ENCODE measurements at regions not wholly inside any gene's neighbourhood (a gene's known extent, or its start where the extent isn't known, plus 50 kb on each side); places are given as distances from the start of the nearest gene placed in this dataset.

DNA sequence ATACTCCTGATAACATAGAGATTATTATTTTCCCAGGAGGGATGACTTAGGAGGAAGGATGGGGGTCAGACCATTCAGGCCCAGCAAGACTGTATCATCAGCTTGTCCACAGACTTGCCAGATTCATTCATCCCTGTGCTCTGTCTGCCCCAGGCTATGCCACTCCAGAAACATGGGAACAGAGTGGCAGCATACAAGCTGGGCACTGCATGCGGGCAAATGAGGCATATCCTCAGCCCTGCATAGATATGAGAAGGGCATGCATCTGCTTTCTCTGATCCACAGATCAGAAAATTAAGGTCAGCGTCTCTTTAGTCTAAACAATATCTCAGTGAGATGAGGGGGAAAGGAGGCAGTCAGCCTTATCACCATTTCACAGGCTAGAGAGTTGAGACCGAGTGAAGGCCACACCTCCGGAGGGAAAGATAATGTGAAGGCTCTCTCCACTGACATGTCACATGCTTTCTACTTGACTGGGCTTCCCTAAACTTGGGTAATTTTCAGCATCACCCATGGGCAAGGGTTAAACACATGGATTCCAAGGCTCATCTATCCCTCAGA, 140.5 kb downstream of the TFAP2B start:
- Mint-ChIP-seq H3K27me3 (no peaks in the 10 kb centered on the region), H3K4me3 (no peak overlapping the region), H3K9me3 (peaks cover 0 to 3% (median 0%) of the 10 kb centered on the region in 3 donors), H3K36me3 (no peaks in the 10 kb centered on the region), H3K4me1 (no peaks in the 10 kb centered on the region), H3K27ac (no peak overlapping the region)
- Histone ChIP-seq H3K9me3 (no peaks in the 10 kb centered on the region), H3K27ac (ENCODE audit: low read length) (no peak overlapping the region), H3K27me3 (replicated peaks in 1 of 2; ENCODE audit: control insufficient read depth in 2 of 2, extremely low read depth in 1 of 2, insufficient read depth in 2 of 2, low read length in 1 of 2) (no peaks in the 10 kb centered on the region), H3K4me1 (ENCODE audit: control insufficient read depth in 1 of 2, extremely low read depth in 1 of 2, insufficient read depth in 2 of 2, low read length in 2 of 2) (no peaks in the 10 kb centered on the region), H3K36me3 (ENCODE audit: control insufficient read depth in 2 of 2, extremely low read depth in 1 of 2, insufficient read depth in 1 of 2, low read length in 1 of 2) (no peaks in the 10 kb centered on the region), H3K4me3 (ENCODE audit: control insufficient read depth in 1 of 2, extremely low read depth in 1 of 2, low read length in 1 of 2) (no peak overlapping the region)
- no peak for ATAC-seq (replicated peaks in 1 of 4)
- ChIA-PET CTCF (no interaction called here), POLR2A (no interaction called here)
- DNase-seq: no peak
- WGBS (ENCODE audit: insufficient coverage): 86% methylated on average over 1 of the region's 4 CpGs

- no peaks in the 10 kb centered on the region for H3K27me3 Mint-ChIP-seq
- POLR2A ChIA-PET: no interaction called here
- H3K36me3 Mint-ChIP-seq: no peaks in the 10 kb centered on the region
- H3K4me1 ChIP-seq (ENCODE audit: control insufficient read depth in 1 of 2, extremely low read depth in 1 of 2, insufficient read depth in 2 of 2, low read length in 2 of 2): no peaks in the 10 kb centered on the region
- H3K27ac Mint-ChIP-seq: no peak overlapping the region
- peaks cover 0 to 4% (median 3%) of the 10 kb centered on the region in 3 donors for H3K9me3 Mint-ChIP-seq
- no peaks in the 10 kb centered on the region for H3K36me3 ChIP-seq (ENCODE audit: control insufficient read depth in 2 of 2, extremely low read depth in 1 of 2, insufficient read depth in 1 of 2, low read length in 1 of 2)
- no peak for DNase-seq
- H3K4me3 Mint-ChIP-seq: no peak overlapping the region
- no peaks in the 10 kb centered on the region for H3K4me1 Mint-ChIP-seq
- CTCF ChIA-PET: no interaction called here
- no peaks in the 10 kb centered on the region for H3K9me3 ChIP-seq
- no peak for ATAC-seq (replicated peaks in 1 of 4)
- no peaks in the 10 kb centered on the region for H3K27me3 ChIP-seq (replicated peaks in 1 of 2; ENCODE audit: control insufficient read depth in 2 of 2, extremely low read depth in 1 of 2, insufficient read depth in 2 of 2, low read length in 1 of 2)
- no peak overlapping the region for H3K27ac ChIP-seq (ENCODE audit: low read length)
- no peak overlapping the region for H3K4me3 ChIP-seq (ENCODE audit: control insufficient read depth in 1 of 2, extremely low read depth in 1 of 2, low read length in 1 of 2)
Observed at GRCh38 chr6:50961611-50962010, 142.9 kb downstream of the TFAP2B start.

- Mint-ChIP-seq H3K4me1 (no peaks in the 10 kb centered on the region), H3K9me3 (peaks cover 0 to 4% (median 3%) of the 10 kb centered on the region in 3 donors), H3K27ac (no peak overlapping the region), H3K36me3 (no peaks in the 10 kb centered on the region), H3K4me3 (no peak overlapping the region), H3K27me3 (no peaks in the 10 kb centered on the region)
- no peaks in the 10 kb centered on the region for H3K36me3 ChIP-seq (ENCODE audit: control insufficient read depth in 2 of 2, extremely low read depth in 1 of 2, insufficient read depth in 1 of 2, low read length in 1 of 2)
- POLR2A ChIA-PET: no interaction called here
- no peak overlapping the region for H3K4me3 ChIP-seq (ENCODE audit: control insufficient read depth in 1 of 2, extremely low read depth in 1 of 2, low read length in 1 of 2)
- ATAC-seq (replicated peaks in 1 of 4) (no peak), DNase-seq (no peak)
- no peak overlapping the region for H3K27ac ChIP-seq (ENCODE audit: low read length)
- H3K9me3 ChIP-seq: no peaks in the 10 kb centered on the region
- CTCF ChIA-PET: no interaction called here
- no peaks in the 10 kb centered on the region for H3K27me3 ChIP-seq (replicated peaks in 1 of 2; ENCODE audit: control insufficient read depth in 2 of 2, extremely low read depth in 1 of 2, insufficient read depth in 2 of 2, low read length in 1 of 2)
- no peaks in the 10 kb centered on the region for H3K4me1 ChIP-seq (ENCODE audit: control insufficient read depth in 1 of 2, extremely low read depth in 1 of 2, insufficient read depth in 2 of 2, low read length in 2 of 2)
Observed at GRCh38 chr6:50962213-50962759, 143.6 kb downstream of the TFAP2B start.

DNA sequence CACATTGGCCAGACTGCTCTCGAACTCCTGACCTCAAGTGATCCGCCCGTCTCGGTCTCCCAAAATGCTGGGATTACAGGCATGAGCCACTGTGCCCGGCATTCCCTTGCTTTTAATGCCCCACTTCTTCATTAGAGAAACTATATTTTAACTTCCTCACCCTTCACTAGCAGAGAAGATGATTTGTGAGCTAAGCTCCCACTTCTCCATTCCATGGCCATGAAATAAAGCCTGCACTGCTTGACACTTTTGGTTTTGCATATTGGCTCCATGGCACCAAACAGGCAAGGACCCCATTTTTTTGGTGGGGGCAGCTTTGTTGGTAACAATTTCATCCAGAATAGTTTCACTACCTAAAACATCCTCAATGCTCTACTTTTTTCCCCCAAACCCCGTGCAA, 145.3 kb downstream of the TFAP2B start:
- H3K4me1 ChIP-seq (ENCODE audit: control insufficient read depth in 1 of 2, extremely low read depth in 1 of 2, insufficient read depth in 2 of 2, low read length in 2 of 2): no peaks in the 10 kb centered on the region

GRCh38 chr6:50965495-50965894, 146.8 kb downstream of the TFAP2B start:
- H3K27ac Mint-ChIP-seq: no peak overlapping the region
- no peak for ATAC-seq (replicated peaks in 1 of 4)
- peaks cover 4 to 10% (median 4%) of the 10 kb centered on the region in 3 donors for H3K9me3 Mint-ChIP-seq
- no peaks in the 10 kb centered on the region for H3K27me3 ChIP-seq (replicated peaks in 1 of 2; ENCODE audit: control insufficient read depth in 2 of 2, extremely low read depth in 1 of 2, insufficient read depth in 2 of 2, low read length in 1 of 2)
- H3K27ac ChIP-seq (ENCODE audit: low read length): no peak overlapping the region
- H3K4me3 ChIP-seq (ENCODE audit: control insufficient read depth in 1 of 2, extremely low read depth in 1 of 2, low read length in 1 of 2): no peak overlapping the region
- H3K36me3 ChIP-seq (ENCODE audit: control insufficient read depth in 2 of 2, extremely low read depth in 1 of 2, insufficient read depth in 1 of 2, low read length in 1 of 2): no peaks in the 10 kb centered on the region
- no peaks in the 10 kb centered on the region for H3K9me3 ChIP-seq
- H3K4me1 ChIP-seq (ENCODE audit: control insufficient read depth in 1 of 2, extremely low read depth in 1 of 2, insufficient read depth in 2 of 2, low read length in 2 of 2): no peaks in the 10 kb centered on the region
- no peak for DNase-seq
- CTCF ChIA-PET: interaction anchor here in 1 of 2 donors (0.6 kb wide), 1 partner anchor 64 kb away, joined by 3 read pairs; no protein-coding TSS in a partner anchor
- no peaks in the 10 kb centered on the region for H3K36me3 Mint-ChIP-seq
- POLR2A ChIA-PET: no interaction called here
- no peak overlapping the region for H3K4me3 Mint-ChIP-seq
- H3K27me3 Mint-ChIP-seq: no peaks in the 10 kb centered on the region
- H3K4me1 Mint-ChIP-seq: no peaks in the 10 kb centered on the region

More for the DNA sequence above, 145.3 kb downstream of the TFAP2B start:
- Mint-ChIP-seq H3K27ac (no peak overlapping the region), H3K9me3 (peaks cover 3 to 8% (median 4%) of the 10 kb centered on the region in 3 donors), H3K4me1 (no peaks in the 10 kb centered on the region), H3K27me3 (no peaks in the 10 kb centered on the region), H3K4me3 (no peak overlapping the region), H3K36me3 (no peaks in the 10 kb centered on the region)
- DNase-seq: no peak
- no peak overlapping the region for H3K4me3 ChIP-seq (ENCODE audit: control insufficient read depth in 1 of 2, extremely low read depth in 1 of 2, low read length in 1 of 2)
- 60% methylated on average over 1 of the region's 6 CpGs for WGBS (ENCODE audit: insufficient coverage)
- H3K9me3 ChIP-seq: no peaks in the 10 kb centered on the region
- H3K27me3 ChIP-seq (replicated peaks in 1 of 2; ENCODE audit: control insufficient read depth in 2 of 2, extremely low read depth in 1 of 2, insufficient read depth in 2 of 2, low read length in 1 of 2): no peaks in the 10 kb centered on the region
- no peak for ATAC-seq (replicated peaks in 1 of 4)
- no peaks in the 10 kb centered on the region for H3K36me3 ChIP-seq (ENCODE audit: control insufficient read depth in 2 of 2, extremely low read depth in 1 of 2, insufficient read depth in 1 of 2, low read length in 1 of 2)
- CTCF ChIA-PET: no interaction called here
- POLR2A ChIA-PET: no interaction called here
- H3K27ac ChIP-seq (ENCODE audit: low read length): no peak overlapping the region

DNA sequence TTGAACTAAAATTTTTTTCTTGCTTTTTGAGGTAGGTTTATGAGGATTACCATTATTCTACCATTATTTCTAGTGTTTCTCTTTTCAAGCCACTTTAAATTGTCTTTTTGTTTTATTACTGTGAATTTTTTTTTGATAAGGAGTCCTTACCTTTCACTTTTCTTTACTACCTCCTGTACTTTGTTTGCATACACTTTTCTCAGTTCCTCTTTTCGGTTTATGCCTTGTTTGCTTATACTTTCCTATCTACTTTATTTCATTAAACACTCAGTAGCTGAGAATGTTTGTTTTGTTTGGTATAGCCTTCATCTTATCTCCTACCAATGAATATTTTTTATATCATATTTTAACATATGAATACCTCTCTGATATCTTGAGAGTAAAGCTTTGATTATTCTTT, 147.9 kb downstream of the TFAP2B start:
- Histone ChIP-seq H3K27ac (ENCODE audit: low read length) (no peak overlapping the region), H3K4me3 (ENCODE audit: control insufficient read depth in 1 of 2, extremely low read depth in 1 of 2, low read length in 1 of 2) (no peak overlapping the region), H3K9me3 (no peaks in the 10 kb centered on the region), H3K27me3 (replicated peaks in 1 of 2; ENCODE audit: control insufficient read depth in 2 of 2, extremely low read depth in 1 of 2, insufficient read depth in 2 of 2, low read length in 1 of 2) (no peaks in the 10 kb centered on the region), H3K36me3 (ENCODE audit: control insufficient read depth in 2 of 2, extremely low read depth in 1 of 2, insufficient read depth in 1 of 2, low read length in 1 of 2) (no peaks in the 10 kb centered on the region), H3K4me1 (ENCODE audit: control insufficient read depth in 1 of 2, extremely low read depth in 1 of 2, insufficient read depth in 2 of 2, low read length in 2 of 2) (no peaks in the 10 kb centered on the region)
- no peak for ATAC-seq (replicated peaks in 1 of 4)
- Mint-ChIP-seq H3K27ac (no peak overlapping the region), H3K36me3 (no peaks in the 10 kb centered on the region), H3K4me3 (no peak overlapping the region), H3K4me1 (no peaks in the 10 kb centered on the region), H3K9me3 (peaks cover 4 to 11% (median 5%) of the 10 kb centered on the region in 3 donors), H3K27me3 (no peaks in the 10 kb centered on the region)
- DNase-seq: no peak
- WGBS (ENCODE audit: insufficient coverage): no CpG with 5 or more reads among the region's 1 CpG
- ChIA-PET CTCF (no interaction called here), POLR2A (no interaction called here)

DNA sequence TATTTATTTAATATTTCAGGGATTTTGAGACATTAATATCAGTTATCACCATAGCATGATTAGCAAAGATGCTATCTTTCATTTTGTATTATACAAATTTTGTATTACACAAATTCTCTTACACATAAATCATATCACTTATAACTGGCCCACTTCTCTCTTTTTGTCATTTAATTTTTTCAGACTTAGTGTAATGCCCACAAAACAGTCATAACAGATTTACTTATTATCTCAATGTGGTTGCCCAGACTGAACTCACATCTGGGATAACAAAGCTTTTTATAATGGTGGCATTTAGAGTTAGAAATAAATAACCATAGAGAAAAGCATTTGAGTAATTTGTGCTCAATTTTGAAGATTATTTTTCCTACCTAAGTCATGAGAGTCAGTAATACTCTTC, 148.3 kb downstream of the TFAP2B start:
- no peak overlapping the region for H3K27ac Mint-ChIP-seq
- ATAC-seq (replicated peaks in 1 of 4): no peak

More for the DNA sequence above, 148.3 kb downstream of the TFAP2B start:
- no peak overlapping the region for H3K27ac ChIP-seq (ENCODE audit: low read length)
- Mint-ChIP-seq H3K4me1 (no peaks in the 10 kb centered on the region), H3K4me3 (no peak overlapping the region), H3K27me3 (no peaks in the 10 kb centered on the region), H3K9me3 (peaks cover 4 to 14% (median 7%) of the 10 kb centered on the region in 3 donors), H3K36me3 (no peaks in the 10 kb centered on the region)
- H3K4me1 ChIP-seq (ENCODE audit: control insufficient read depth in 1 of 2, extremely low read depth in 1 of 2, insufficient read depth in 2 of 2, low read length in 2 of 2): no peaks in the 10 kb centered on the region
- no peak overlapping the region for H3K4me3 ChIP-seq (ENCODE audit: control insufficient read depth in 1 of 2, extremely low read depth in 1 of 2, low read length in 1 of 2)
- ChIA-PET CTCF (no interaction called here), POLR2A (no interaction called here)
- H3K9me3 ChIP-seq: no peaks in the 10 kb centered on the region
- no peaks in the 10 kb centered on the region for H3K36me3 ChIP-seq (ENCODE audit: control insufficient read depth in 2 of 2, extremely low read depth in 1 of 2, insufficient read depth in 1 of 2, low read length in 1 of 2)
- no peaks in the 10 kb centered on the region for H3K27me3 ChIP-seq (replicated peaks in 1 of 2; ENCODE audit: control insufficient read depth in 2 of 2, extremely low read depth in 1 of 2, insufficient read depth in 2 of 2, low read length in 1 of 2)
- no peak for DNase-seq

Measured in T-cell (primary cell).